GM21529 (cell line): ENCODE measurements at regions not wholly inside any gene's neighbourhood (a gene's known extent, or its start where the extent isn't known, plus 50 kb on each side); places are given as distances from the start of the nearest gene placed in this dataset.
"Not testable (repeated sequence)": the region's sequence is repeated elsewhere in the genome, so short reads cannot be mapped to it uniquely, and the experiment has no call there.

Experiments
- ATAC-seq: cut with Tn5 transposase; IDR thresholded peaks from one replicate; pipeline ENCODE4 v1.9.1; 2021; ENCODE audit not compliant: unreplicated experiment

DNA sequence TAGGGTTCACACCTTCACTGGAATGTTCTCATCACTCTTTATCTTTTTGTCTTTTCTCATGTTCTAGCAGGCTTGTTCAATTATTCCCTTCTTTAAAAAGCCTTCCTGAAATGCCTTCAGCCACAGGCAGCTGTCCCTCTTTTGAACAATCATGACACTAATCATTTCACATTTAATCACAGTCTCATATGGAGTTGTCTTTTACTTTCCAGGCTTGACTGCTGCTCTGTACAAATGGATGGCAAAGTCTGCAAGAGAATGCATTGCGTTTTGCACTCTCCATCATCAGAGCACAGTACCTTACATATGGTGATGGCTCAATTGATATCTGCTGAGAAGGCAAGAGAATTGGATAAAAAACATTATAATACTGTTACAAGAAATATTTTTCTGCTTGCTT lies 529.8 kb downstream of the DIPK2A start:
- ATAC-seq, result no peak

DNA sequence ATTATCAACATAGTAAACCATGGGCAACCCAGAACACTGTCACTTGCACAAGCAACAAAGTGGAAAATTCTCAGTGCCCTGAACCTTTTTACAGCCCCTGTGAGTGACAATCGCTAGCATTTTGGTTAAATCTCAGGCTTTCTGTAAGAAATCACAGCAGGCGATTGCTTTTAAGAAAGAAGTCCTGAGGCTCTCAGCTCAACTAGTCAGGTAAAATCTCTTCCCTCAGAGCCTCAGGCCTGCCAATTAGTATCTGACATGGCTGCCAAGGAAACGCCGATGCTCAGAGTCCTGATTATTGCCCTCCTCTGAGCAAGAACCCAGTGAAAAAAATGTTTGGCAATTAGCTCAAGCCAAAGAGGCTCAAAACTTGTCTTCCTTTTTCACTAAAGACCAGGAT lies 530.8 kb downstream of the DIPK2A start:
- ATAC-seq, result no peak

DNA sequence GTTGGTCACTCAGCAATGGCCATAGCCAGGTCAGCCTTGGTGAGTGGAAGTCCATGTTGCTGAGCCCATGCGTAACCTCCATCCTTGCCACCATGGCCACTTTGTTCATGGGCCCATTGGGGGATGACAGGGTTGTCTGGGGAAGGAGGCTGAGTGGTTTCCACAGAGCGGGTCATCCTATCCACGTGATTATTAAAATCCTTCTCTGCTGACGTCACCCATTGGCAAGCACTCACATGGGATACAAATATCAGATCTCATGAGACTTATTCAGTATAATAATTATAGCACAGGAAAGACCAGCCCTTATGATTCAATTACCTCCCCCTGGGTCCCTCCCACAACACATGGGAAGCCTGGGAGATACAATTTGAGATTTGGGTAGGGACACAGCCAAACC lies 534.8 kb downstream of the DIPK2A start:
- not testable (repeated sequence) for ATAC-seq

DNA sequence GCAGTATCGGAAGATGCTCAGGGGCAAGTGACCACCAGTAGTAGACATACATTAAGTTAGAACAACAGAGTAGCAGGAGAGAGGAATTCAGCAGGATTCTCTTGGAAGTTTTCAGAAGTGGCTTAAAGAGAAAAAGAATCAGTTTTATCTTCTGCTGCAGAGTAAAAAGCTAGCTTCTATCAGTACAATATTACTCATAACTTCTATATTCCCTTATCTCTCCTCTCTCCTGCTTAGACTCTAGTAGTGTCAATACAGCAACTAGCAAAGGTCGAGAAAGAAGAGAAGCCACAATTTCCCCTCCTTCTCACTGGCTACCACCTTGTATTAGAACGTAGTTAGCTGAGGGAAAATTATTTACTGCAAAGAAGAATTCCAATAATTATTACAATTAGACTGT lies 539.7 kb downstream of the DIPK2A start:
- ATAC-seq, result no peak

DNA sequence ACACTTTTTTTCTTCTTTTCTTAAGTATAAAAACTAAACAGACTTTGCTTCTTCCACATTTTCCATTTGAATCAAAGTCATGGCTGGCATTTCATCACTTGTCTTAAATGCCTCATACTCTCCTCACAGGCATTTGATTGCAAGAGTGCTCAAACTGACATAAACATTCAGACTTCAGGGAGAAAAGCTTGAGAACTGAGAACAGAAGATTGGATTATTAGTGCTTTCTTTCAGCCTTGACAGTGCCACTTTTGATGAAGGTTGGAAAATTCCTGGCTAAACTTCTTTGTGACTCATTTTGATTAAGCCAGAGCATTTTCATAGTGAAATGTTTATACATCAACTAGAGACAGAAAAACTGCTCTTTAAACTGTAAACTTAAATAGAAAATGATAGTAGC lies 544.4 kb downstream of the DIPK2A start:
- ATAC-seq, result no peak

DNA sequence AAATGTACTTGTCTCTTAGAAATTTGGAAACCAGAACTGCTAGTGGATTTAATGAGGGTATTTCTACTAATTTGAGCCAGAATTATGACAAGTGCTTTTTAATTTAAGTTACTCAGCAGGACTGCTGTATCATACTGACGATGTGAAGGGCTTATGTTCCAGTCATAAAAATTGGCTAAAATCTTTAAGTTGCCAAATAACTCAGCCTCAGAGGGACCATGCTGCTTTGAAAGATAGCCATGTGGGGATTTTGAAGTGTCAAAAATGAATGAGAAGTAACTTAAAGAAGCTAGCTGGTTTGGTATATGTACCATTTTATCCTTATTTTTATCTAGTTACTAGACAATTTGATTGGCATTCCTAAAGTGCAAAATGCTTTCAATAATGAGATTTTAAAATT lies 545.0 kb downstream of the DIPK2A start:
- ATAC-seq, result no peak

GRCh38 chr3:144521131-144521530 lies 549.5 kb downstream of the DIPK2A start:
- ATAC-seq, result no peak

DNA sequence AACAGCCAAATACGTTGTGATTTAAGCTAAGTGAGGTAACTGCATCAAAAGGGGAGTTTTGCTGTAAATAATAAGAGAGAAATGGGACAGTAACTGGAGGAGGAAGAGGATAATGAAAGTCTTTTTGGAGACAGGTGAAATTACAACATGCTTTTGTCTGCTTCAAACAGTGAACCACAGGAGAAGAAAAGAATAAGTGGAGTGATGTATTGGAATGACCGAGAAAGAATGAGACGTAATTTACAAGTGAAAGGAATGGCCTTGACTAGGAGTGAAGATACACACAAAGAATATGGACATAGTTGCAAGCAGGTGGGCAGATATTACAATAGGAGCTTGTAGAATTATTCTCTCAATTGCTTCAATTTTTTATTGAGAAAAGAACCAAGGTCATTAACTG lies 550.8 kb downstream of the DIPK2A start:
- no peak for ATAC-seq

DNA sequence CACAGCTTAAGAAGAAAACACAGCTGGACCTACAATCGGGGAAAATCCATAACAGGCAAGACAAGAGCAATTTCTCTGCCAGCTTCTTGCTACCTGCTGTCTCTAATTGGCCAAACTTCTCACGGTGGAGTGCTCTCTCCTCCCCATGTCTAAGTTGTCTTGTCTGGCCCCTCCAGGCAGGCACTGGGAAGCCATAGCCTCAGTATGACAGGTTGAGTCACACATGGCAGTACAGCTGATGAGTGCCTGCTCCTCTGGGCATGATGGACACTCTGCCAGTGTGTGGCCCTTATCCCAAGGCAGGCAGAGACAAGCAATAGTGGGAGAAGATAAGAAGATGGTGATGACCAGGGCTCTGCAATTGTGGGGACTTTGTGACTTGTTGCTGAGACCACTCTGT lies 551.8 kb downstream of the DIPK2A start:
- ATAC-seq, result no peak

DNA sequence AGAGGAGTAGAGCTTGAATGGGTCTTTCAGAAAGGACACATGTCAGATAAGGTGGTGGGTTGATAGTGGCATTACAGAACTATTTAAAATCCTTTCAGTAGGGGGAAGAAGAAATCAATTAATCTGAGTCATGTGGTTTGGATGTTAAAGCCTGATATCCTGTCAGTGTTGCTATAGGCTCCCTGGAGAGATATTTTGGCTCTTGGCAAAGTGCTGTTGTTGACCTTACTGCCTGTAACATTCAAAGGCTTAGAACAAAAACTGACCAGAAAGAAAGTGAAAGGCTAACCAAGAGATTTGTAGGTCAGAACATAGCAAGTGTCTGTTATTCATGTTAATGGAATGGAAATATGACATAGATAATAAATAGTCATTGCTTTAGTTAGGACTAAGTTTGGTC lies 552.9 kb downstream of the DIPK2A start:
- no peak for ATAC-seq

GRCh38 chr3:144529566-144529965 lies 557.9 kb downstream of the DIPK2A start:
- ATAC-seq, result no peak

- ATAC-seq, result no peak
Observed at GRCh38 chr3:144544871-144545270, 573.2 kb downstream of the DIPK2A start.

- ATAC-seq, result no peak
Observed at GRCh38 chr3:144546539-144546938, 574.9 kb downstream of the DIPK2A start.

- no peak for ATAC-seq
Observed at GRCh38 chr3:144548346-144548745, 576.7 kb downstream of the DIPK2A start.

- no peak for ATAC-seq
Observed at GRCh38 chr3:144549166-144549565, 577.5 kb downstream of the DIPK2A start.

DNA sequence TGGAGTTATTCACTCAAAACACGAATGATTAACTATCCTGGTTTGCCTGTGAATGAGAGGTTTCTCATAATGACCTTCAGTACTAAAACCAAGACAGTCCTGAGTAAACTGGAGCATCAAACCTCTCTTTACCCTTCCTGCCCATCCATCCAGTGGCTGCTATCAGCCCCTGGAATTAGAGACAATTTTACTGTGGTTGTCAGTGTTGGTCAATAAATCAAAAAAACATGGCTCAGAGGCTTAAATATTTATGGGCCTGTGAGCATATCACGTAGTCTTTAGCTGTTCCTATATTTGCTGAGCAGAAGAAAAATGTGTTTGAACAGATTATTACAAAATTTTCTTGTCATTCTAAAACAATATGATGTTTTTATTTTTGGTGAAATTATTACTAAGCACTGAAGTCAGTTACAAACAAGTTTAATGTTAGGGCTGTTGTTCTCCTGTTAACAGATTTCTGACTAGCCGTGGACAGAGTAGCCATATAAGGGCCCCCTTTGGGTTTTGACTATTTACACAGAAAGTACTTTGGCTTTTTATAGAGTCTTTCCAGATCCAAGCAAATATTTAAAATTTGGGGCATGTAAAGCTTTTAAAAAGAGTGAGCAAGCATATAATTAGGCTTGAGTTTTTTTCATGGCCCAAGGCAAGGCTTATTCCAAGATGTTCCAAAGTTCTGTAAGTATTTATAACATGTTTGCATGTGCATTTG lies 580.9 kb downstream of the DIPK2A start:
- no peak for ATAC-seq

DNA sequence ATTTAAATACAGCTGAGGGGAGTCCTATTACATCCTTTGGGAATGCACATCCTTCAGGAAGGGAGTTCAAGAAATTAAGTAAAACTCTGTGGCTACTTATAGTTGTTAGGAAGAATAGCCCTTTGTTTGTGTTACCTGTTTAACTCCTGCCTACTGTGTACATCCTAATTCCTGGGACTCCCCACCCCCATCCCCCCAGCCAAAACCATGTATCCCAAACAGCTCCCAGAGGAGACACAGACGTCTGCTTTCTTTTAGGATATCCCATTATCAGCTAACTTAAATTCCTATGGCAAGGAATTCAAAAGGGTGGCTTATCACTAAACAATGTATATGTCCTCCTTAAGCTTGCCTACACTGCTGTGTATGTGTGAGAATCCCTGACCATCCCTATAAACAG lies 581.7 kb downstream of the DIPK2A start:
- no peak for ATAC-seq

GRCh38 chr3:144554889-144555288 lies 583.3 kb downstream of the DIPK2A start:
- ATAC-seq, result no peak

GRCh38 chr3:144556392-144556791 lies 584.8 kb downstream of the DIPK2A start:
- peak; percentile 98 for ATAC-seq

GRCh38 chr3:144557515-144557914 lies 585.9 kb downstream of the DIPK2A start:
- no peak for ATAC-seq

DNA sequence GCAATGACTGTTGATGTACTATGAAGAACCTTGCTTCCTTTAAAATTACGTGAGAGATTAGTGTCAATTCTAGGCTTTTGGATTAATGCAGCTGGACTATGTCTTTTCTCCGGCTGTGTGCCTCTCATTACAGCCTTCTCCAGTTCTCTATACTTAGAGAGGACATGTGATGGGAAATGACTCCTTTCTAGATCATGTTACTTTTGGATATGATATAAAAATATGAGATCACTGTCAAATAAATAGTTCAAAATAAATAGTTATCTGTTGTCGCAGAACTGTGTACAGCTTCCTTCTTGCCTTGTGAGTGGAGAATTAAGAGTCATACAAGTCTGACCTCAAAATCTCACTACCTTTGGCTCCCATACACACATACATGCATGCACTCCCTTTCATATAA lies 592.4 kb downstream of the DIPK2A start:
- ATAC-seq, result no peak

DNA sequence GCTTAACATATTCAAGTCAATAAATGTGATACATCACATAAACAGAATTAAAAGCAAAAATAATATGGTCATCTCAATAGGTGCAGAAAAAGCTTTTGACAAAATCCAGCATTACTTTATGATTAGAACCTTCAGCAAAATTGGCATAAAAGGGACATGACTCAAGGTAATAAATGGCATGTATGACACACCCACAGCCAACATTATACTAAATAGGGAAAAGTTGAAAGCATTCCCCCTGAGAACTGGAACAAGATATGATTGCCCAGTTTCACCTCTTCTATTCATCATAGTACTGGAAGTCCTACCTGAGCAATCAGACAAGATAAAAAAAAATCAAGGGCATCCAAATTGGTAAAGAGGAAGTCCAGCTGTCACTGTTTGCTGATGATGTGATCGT lies 594.7 kb downstream of the DIPK2A start:
- no peak for ATAC-seq

DNA sequence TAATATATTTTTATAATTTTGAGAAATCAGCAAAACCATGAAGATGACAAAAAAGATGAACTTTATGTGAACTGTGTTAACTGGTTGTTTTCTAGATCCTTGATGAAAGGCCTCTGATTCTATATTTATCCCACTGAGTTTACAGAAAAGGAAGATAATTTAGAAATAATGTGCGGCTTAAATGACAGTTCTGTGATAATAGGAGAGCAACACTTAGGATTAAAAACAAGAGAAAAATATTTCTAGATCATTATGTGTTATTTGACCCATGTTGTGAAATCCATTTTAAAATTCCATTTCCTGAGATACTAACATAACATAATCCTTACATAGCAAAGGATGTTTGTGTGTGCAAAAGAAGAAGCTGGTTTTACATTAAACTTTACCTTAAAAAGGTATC lies 598.0 kb downstream of the DIPK2A start:
- no peak for ATAC-seq
